Naive thymus-derived CD4-positive, alpha-beta T cell (primary cell): ENCODE measurements at regions not wholly inside any gene's neighbourhood (a gene's known extent, or its start where the extent isn't known, plus 50 kb on each side); places are given as distances from the start of the nearest gene placed in this dataset.
"Not testable (repeated sequence)": the region's sequence is repeated elsewhere in the genome, so short reads cannot be mapped to it uniquely, and the experiment has no call there.

Experiments used
- ATAC-seq: fragments of 150-1000 bp; cut with Tn5 transposase; 2 replicates; pipeline ENCODE4 v1.10.0; 2021; ENCODE audit warnings: mild to moderate bottlenecking, moderate library complexity
- CTCF ChIA-PET: fragments of 350-600 bp; sonication (Branson Sonifier 250); formaldehyde crosslinking; loops from one replicate; lab custom pipeline; 2021; ENCODE audit warnings: antibody characterized with exemption; lab: Charles Lee
- POLR2A ChIA-PET: fragments of 350-600 bp; sonication (Branson Sonifier 250); formaldehyde crosslinking; loops from one replicate; lab custom pipeline; 2021; ENCODE audit warnings: antibody characterized with exemption, inconsistent platforms; lab: Charles Lee
- DNase-seq, 9 donors: peaks; one replicate each; pipeline versions ENCODE4 v3.0.0 to v3.0.0-alpha.2; 2020 to 2022; ENCODE audit warnings: mixed read lengths in 1 of 9
- H3K27ac ChIP-seq: one replicate; pipeline ENCODE4 v1.7.0; 2013; ENCODE audit warnings: mild to moderate bottlenecking, low read depth, low read length, moderate library complexity
- H3K27me3 ChIP-seq, 2 donors: one replicate each; pipeline ENCODE4 v1.7.0; 2013; ENCODE audit warnings: low read length in 2 of 2, mild to moderate bottlenecking in 2 of 2, moderate library complexity in 2 of 2; ENCODE audit not compliant: control insufficient read depth in 2 of 2, insufficient read depth in 2 of 2
- H3K36me3 ChIP-seq, 3 experiments: 1 replicate in 2 of 3; 2 replicates in 1 of 3; pipeline ENCODE4 v1.7.0; 2013; ENCODE audit warnings: low read length in 3 of 3, mild to moderate bottlenecking in 3 of 3, moderate library complexity in 1 of 3; ENCODE audit not compliant: insufficient read depth in 3 of 3, control insufficient read depth in 2 of 3
- H3K4me1 ChIP-seq, 2 donors: one replicate each; pipeline ENCODE4 v1.7.0; 2013; ENCODE audit warnings: low read length in 2 of 2, mild to moderate bottlenecking in 2 of 2, moderate library complexity in 1 of 2; ENCODE audit not compliant: control insufficient read depth in 2 of 2, insufficient read depth in 2 of 2
- H3K4me3 ChIP-seq: 2 replicates; pipeline ENCODE4 v1.7.0; 2013; ENCODE audit warnings: mild to moderate bottlenecking, low read length
- H3K9me3 ChIP-seq, 3 experiments: 1 replicate in 2 of 3; 2 replicates in 1 of 3; pipeline ENCODE4 v1.7.0; 2013; ENCODE audit warnings: low read length in 3 of 3; ENCODE audit not compliant: control insufficient read depth in 2 of 3
- H3K27ac Mint-ChIP-seq, 9 donors: one replicate each; pipeline ENCODE4 v1.8.0; 2020 to 2022; ENCODE audit warnings: mixed read lengths in 9 of 9, mild to moderate bottlenecking in 8 of 9, moderate library complexity in 5 of 9, inconsistent platforms in 2 of 9
- H3K27me3 Mint-ChIP-seq, 5 donors: one replicate each; pipeline ENCODE4 v1.8.0; 2021 to 2022; ENCODE audit warnings: mixed read lengths in 5 of 5, mild to moderate bottlenecking in 1 of 5
- H3K36me3 Mint-ChIP-seq, 5 donors: one replicate each; pipeline ENCODE4 v1.8.0; 2020 to 2022; ENCODE audit warnings: mixed read lengths in 5 of 5, mild to moderate bottlenecking in 3 of 5, inconsistent platforms in 1 of 5
- H3K4me1 Mint-ChIP-seq, 7 donors: one replicate each; pipeline ENCODE4 v1.8.0; 2020 to 2022; ENCODE audit warnings: mixed read lengths in 7 of 7, mild to moderate bottlenecking in 3 of 7, inconsistent platforms in 1 of 7
- H3K4me3 Mint-ChIP-seq, 10 donors: one replicate each; pipeline ENCODE4 v1.8.0; 2020 to 2022; ENCODE audit warnings: mild to moderate bottlenecking in 10 of 10, mixed read lengths in 10 of 10, moderate library complexity in 6 of 10, inconsistent platforms in 2 of 10
- H3K9me3 Mint-ChIP-seq, 11 donors: one replicate each; pipeline ENCODE4 v1.8.0; 2020 to 2022; ENCODE audit warnings: mixed read lengths in 11 of 11, mild to moderate bottlenecking in 4 of 11, inconsistent platforms in 1 of 11, moderate library complexity in 1 of 11
- intact Hi-C, 2 donors: fragments of 100-400 bp; cut with micrococcal nuclease; formaldehyde crosslinking; loops; one replicate each; pipeline ENCODE4 v1.15.1; 2023

DNA sequence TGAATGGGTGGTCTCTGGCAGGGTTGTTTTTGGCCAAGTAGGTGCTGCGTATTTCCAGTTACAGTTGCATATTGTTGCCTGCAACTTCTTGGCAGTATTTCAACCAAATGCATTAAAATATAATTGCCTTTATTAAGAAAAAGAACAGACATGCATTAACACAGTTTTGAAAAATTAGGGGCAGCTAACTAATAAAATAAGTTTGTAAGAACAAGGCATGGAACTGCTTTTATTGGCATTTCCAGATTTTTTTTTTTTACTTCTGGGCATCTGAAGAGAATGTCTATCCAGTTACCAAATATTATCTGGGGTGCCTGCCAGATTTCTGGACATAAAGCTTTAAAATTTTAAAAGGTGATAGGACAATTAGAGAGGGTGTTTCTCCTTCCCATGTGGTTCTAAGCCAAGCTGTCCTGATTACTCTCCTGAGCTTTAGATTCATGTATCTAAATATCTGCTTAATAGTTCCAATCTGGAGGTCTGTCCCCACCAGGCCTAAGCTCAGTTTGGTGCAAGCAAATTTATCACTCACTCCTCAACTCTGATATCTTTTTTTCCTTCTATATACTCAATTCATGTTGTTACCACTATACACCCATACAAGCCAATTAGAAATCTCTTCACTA lies 553.3 kb upstream of the USP24 start:
- Mint-ChIP-seq H3K27me3 (peaks cover 0 to 20% (median 4%) of the 10 kb centered on the region in 5 donors), H3K4me3 (no peak overlapping the region), H3K4me1 (no peaks in the 10 kb centered on the region), H3K36me3 (no peaks in the 10 kb centered on the region), H3K27ac (no peak overlapping the region), H3K9me3 (peaks cover 0 to 15% (median 0%) of the 10 kb centered on the region in 11 donors)
- H3K4me1 ChIP-seq: no peaks in the 10 kb centered on the region
- H3K27me3 ChIP-seq: no peaks in the 10 kb centered on the region
- H3K4me3 ChIP-seq: no peak overlapping the region
- no peak overlapping the region for H3K27ac ChIP-seq
- DNase-seq (no peak), ATAC-seq (no peak)
- intact Hi-C loops: no loop called here
- CTCF ChIA-PET: no interaction called here
- POLR2A ChIA-PET: no interaction called here
- no peaks in the 10 kb centered on the region for H3K9me3 ChIP-seq
- no peaks in the 10 kb centered on the region for H3K36me3 ChIP-seq

DNA sequence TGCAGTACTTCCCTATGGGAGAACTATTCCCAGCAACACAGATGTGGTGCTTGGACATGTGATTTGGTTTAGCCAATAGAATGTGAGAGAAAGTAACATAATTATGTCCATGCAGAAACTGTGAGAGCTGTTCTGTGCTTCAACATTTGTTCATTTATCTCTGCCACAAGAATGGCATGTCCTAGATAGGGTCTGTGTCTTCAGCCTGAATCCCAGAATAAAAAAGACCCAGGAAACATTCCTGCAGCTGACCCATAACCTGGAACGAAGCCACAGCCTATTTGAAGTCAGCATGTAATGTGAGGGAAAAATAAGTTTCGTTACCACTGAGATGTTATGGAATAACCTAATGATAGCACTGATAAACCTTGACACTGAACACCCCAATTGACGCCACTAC lies 552.0 kb upstream of the USP24 start:
- Mint-ChIP-seq H3K4me1 (no peaks in the 10 kb centered on the region), H3K27me3 (peaks cover 0 to 12% (median 4%) of the 10 kb centered on the region in 5 donors), H3K9me3 (peaks cover 0 to 15% (median 3%) of the 10 kb centered on the region in 11 donors), H3K27ac (no peak overlapping the region), H3K36me3 (no peaks in the 10 kb centered on the region), H3K4me3 (no peak overlapping the region)
- DNase-seq: no peak
- ChIA-PET POLR2A (no interaction called here), CTCF (no interaction called here)
- H3K36me3 ChIP-seq: no peaks in the 10 kb centered on the region
- no peaks in the 10 kb centered on the region for H3K9me3 ChIP-seq
- H3K4me1 ChIP-seq: no peaks in the 10 kb centered on the region
- H3K27ac ChIP-seq: no peak overlapping the region
- intact Hi-C loops: no loop called here
- no peaks in the 10 kb centered on the region for H3K27me3 ChIP-seq
- H3K4me3 ChIP-seq: no peak overlapping the region
- no peak for ATAC-seq

DNA sequence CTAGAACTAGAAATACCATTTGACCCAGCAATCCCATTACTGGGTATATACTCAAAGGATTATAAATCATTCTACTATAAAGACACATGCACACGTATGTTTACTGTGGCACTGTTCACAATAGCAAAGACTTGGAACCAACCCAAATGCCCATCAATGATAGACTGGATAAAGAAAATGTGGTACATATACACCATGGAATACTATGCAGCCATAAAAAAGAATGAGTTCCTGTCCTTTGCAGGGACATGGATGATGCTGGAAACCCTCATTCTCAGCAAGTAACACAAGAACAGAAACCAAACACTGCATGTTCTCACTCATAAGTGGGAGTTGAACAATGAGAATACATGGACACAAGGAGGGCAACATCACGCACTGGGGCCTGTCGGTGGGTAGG lies 550.3 kb upstream of the USP24 start:
- H3K4me3 ChIP-seq, intact Hi-C loops, H3K36me3 ChIP-seq, H3K27ac ChIP-seq, H3K4me3 Mint-ChIP-seq, H3K4me1 ChIP-seq, H3K27me3 ChIP-seq, CTCF ChIA-PET, DNase-seq, ATAC-seq, H3K9me3 ChIP-seq, H3K36me3 Mint-ChIP-seq, H3K4me1 Mint-ChIP-seq, H3K27ac Mint-ChIP-seq, POLR2A ChIA-PET: not testable (repeated sequence)
- peaks cover 1 to 21% (median 5%) of the 10 kb centered on the region in 11 donors for H3K9me3 Mint-ChIP-seq
- H3K27me3 Mint-ChIP-seq: peaks cover 0 to 12% (median 4%) of the 10 kb centered on the region in 5 donors

DNA sequence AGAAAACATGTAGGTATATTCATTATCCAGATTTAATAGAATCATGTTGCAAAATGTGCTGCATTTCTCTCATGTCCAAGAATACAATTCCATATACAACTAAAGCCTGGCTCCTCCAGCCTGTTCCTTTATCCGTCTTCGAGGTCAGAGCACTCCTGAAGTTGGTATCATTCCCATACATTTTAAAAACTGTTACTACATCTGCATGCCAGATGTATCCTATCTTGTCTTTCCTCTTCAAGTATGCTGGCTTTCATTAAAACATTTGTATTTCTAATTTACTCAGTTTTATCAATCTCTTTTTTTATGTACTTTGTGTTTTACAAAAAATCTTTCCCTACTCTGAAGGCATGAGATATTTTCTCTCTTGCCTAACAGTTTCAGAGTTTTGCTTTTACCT lies 536.6 kb upstream of the USP24 start:
- no peak for ATAC-seq
- H3K36me3 ChIP-seq: no peaks in the 10 kb centered on the region
- Mint-ChIP-seq H3K9me3 (peaks cover 0 to 9% (median under 1%) of the 10 kb centered on the region in 11 donors), H3K4me1 (no peaks in the 10 kb centered on the region), H3K27ac (no peak overlapping the region), H3K4me3 (no peak overlapping the region), H3K36me3 (no peaks in the 10 kb centered on the region), H3K27me3 (peaks cover 2 to 22% (median 13%) of the 10 kb centered on the region in 5 donors)
- no peak for DNase-seq
- H3K9me3 ChIP-seq: no peaks in the 10 kb centered on the region
- H3K4me3 ChIP-seq: no peak overlapping the region
- no peaks in the 10 kb centered on the region for H3K4me1 ChIP-seq
- H3K27ac ChIP-seq: no peak overlapping the region
- CTCF ChIA-PET: no interaction called here
- intact Hi-C loops: no loop called here
- POLR2A ChIA-PET: no interaction called here
- H3K27me3 ChIP-seq: peaks cover 0 to 2% of the 10 kb centered on the region in 2 donors

DNA sequence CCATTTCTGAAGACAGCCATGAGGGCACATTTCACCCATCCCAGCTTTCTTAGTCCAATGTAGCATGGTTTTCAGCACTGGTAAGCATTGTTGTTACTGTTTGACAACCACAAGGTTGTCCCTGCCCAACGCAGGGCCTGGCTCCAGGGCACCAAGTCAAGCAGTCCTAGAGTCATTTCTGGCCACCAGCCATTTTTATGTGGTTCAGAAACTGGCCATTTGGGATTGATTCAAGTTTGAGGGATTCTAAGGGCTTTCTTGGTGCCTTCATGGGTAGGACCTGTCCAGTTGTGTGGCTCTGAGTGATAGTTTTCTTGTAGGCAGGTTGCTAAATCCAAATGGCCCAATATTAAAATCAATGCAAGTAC lies 535.4 kb upstream of the USP24 start:
- no peaks in the 10 kb centered on the region for H3K4me1 ChIP-seq
- no peak overlapping the region for H3K27ac ChIP-seq
- Mint-ChIP-seq H3K27me3 (peaks cover under 1 to 30% (median 13%) of the 10 kb centered on the region in 5 donors), H3K9me3 (peaks cover 0 to 17% (median 5%) of the 10 kb centered on the region in 11 donors), H3K27ac (no peak overlapping the region), H3K4me1 (no peaks in the 10 kb centered on the region), H3K36me3 (no peaks in the 10 kb centered on the region), H3K4me3 (no peak overlapping the region)
- intact Hi-C loops: no loop called here
- no peaks in the 10 kb centered on the region for H3K27me3 ChIP-seq
- CTCF ChIA-PET: no interaction called here
- POLR2A ChIA-PET: no interaction called here
- no peaks in the 10 kb centered on the region for H3K9me3 ChIP-seq
- no peaks in the 10 kb centered on the region for H3K36me3 ChIP-seq
- no peak overlapping the region for H3K4me3 ChIP-seq
- ATAC-seq: no peak
- no peak for DNase-seq

DNA sequence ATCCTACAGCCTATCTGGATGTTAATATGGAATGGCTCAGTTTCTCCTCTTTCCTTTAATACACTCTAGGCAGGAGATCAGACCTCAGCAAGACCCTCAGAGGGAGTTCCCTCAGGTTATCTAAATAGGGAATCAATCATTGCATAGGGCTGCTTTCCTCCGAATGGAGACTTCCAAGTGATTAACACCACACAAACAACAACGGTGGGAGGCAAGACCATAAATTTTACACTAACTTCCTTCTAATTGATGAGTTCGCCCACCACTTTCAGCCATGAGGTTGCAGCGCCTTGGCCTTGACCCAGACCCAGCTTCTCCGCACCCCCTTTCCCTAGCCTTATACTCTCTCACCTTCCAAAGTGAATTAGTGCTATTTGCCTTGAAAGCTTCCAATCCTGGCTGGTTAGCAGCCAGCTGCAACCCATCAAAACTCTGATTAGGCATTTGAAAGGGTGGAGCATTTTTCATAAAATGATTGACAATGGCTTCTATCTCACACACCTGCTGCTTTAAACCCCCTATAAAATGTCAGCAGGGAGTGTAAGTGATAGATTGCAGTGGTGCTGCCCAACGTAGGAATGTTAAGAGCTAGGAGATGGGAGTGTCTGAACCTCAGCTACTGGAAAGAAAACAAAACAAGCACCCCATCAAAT lies 534.9 kb upstream of the USP24 start:
- ChIA-PET CTCF (no interaction called here), POLR2A (no interaction called here)
- Mint-ChIP-seq H3K27ac (no peak overlapping the region), H3K4me3 (no peak overlapping the region), H3K27me3 (peaks cover 0 to 27% (median 8%) of the 10 kb centered on the region in 5 donors), H3K4me1 (no peaks in the 10 kb centered on the region), H3K9me3 (peaks cover 0 to 17% (median 5%) of the 10 kb centered on the region in 11 donors), H3K36me3 (no peaks in the 10 kb centered on the region)
- intact Hi-C loops: no loop called here
- Histone ChIP-seq H3K9me3 (no peaks in the 10 kb centered on the region), H3K27ac (no peak overlapping the region), H3K27me3 (no peaks in the 10 kb centered on the region), H3K4me3 (no peak overlapping the region), H3K4me1 (no peaks in the 10 kb centered on the region), H3K36me3 (no peaks in the 10 kb centered on the region)
- DNase-seq (no peak), ATAC-seq (no peak)

DNA sequence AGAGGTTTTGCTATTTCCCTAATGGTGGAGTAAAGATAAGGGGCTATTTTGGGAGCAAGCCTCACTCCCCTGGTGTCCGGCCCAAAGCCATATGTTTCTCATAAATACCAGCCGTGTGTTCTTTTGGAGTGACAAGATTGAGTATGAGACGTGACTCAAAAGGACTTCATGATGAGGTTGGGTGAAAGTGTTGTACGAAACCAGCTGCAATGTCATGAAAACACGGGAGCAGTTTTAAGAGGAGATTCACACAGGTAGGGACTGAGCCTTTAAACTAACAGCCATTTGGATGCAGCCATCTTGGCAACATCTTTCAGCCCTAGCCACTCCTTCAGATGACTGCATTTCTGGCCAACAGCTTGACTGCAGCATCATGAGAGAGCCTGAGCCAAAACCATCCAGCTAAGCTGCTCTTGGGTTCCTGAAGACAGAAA lies 532.3 kb upstream of the USP24 start:
- POLR2A ChIA-PET: no interaction called here
- H3K4me3 Mint-ChIP-seq: no peak overlapping the region
- ATAC-seq (no peak), DNase-seq (no peak)
- Histone ChIP-seq H3K27me3 (no peaks in the 10 kb centered on the region), H3K9me3 (no peaks in the 10 kb centered on the region), H3K4me1 (no peaks in the 10 kb centered on the region), H3K4me3 (no peak overlapping the region), H3K27ac (no peak overlapping the region), H3K36me3 (no peaks in the 10 kb centered on the region)
- peaks cover 0 to 25% (median 8%) of the 10 kb centered on the region in 5 donors for H3K27me3 Mint-ChIP-seq
- H3K27ac Mint-ChIP-seq: no peak overlapping the region
- no peaks in the 10 kb centered on the region for H3K36me3 Mint-ChIP-seq
- peaks cover 0 to 17% (median 5%) of the 10 kb centered on the region in 11 donors for H3K9me3 Mint-ChIP-seq
- CTCF ChIA-PET: interaction anchor here (0.6 kb wide), 1 partner anchor 18 kb away, joined by 3 read pairs; no protein-coding TSS in a partner anchor
- intact Hi-C loops: no loop called here
- no peaks in the 10 kb centered on the region for H3K4me1 Mint-ChIP-seq
